GM21526 (cell line): ENCODE measurements at regions not wholly inside any gene's neighbourhood (a gene's known extent, or its start where the extent isn't known, plus 50 kb on each side); places are given as distances from the start of the nearest gene placed in this dataset.
"Not testable (repeated sequence)": the region's sequence is repeated elsewhere in the genome, so short reads cannot be mapped to it uniquely, and the experiment has no call there.

Experiments used
- ATAC-seq: cut with Tn5 transposase; IDR thresholded peaks from one replicate; pipeline ENCODE4 v1.9.1; 2021; ENCODE audit warnings: moderate library complexity; ENCODE audit not compliant: unreplicated experiment, low FRiP score

DNA sequence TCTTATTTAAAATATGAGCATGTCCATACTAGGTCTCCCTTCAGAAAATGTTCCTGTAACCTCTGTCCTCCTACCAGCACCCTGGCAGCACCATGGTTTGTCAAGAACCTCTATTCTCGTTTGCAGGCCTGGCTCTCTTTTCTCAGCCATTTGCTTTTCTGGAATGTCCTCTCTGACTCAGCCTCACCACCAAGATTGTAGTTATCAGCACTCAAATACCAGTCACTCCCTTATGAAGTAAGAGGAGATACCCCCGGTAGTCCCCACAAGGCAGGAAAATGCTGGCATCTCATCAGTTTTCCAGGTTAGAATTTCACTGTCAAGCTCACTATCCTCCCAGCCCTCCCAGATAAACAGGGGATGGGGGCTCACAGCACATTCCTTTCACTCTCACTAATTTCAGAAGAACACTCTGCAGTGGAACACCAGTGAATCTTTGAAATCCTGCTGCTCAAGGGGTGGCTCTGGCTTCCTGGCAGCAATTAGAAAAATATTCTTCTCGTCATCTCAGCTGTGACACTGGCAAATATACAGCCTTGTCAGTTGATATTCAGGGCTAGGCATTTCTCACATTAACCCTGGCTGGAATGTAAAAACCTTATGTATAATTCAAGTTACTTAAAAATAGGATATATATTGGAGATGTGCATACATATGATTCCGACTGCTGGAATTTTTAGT is 129.2 kb downstream of the TBX18 start:
- no peak for ATAC-seq

DNA sequence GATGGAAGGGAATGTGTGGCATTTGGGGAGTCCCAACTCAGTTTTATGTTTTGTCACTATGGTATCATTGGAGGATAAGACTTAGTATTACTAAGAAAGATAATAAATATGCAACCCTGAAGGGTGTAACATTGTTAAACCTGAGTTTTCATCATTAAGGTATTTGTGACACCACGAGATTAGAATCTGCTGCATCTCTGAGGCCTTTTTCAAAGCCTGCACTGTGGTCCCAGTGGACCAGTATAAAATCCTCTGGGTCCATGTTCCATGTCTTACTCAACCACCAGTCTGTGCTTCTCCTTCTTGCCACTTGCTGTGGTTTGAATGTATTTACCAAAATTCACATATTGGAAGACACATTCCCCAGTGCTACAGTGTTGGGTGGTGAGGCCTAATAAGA is 130.6 kb downstream of the TBX18 start:
- ATAC-seq = no peak

DNA sequence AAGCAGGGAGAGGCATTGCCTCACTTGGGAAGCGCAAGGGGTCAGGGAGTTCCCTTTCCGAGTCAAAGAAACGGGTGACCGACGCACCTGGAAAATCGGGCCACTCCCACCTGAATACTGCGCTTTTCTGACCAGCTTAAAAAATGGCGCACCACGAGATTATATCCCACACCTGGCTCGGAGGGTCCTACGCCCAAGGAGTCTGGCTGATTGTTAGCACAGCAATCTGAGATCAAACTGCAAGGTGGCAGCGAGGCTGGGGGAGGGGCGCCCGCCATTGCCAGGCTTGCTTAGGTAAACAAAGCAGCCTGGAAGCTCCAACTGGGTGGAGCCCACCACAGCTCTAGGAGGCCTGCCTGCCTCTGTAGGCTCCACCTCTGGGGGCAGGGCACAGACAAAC is 137.9 kb downstream of the TBX18 start:
- not testable (repeated sequence) for ATAC-seq

DNA sequence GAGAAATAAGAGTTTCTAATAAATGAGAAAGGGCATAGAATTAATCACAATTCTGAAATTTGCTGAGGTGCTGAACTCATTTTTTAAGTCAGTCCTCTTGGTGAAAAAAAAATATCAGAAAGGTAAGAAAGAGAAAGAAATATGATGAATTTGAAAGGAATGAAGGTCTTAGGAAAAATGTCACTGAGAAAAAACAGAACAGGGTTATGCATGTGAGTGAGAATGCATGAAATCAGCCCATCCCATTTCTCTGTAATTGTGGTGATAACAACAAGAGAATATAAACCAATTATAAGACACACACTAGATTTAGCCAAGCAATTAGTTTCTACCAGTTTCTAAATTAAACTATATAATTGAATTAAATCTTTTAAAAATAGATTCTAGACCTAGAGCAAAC is 138.9 kb downstream of the TBX18 start:
- no peak for ATAC-seq

DNA sequence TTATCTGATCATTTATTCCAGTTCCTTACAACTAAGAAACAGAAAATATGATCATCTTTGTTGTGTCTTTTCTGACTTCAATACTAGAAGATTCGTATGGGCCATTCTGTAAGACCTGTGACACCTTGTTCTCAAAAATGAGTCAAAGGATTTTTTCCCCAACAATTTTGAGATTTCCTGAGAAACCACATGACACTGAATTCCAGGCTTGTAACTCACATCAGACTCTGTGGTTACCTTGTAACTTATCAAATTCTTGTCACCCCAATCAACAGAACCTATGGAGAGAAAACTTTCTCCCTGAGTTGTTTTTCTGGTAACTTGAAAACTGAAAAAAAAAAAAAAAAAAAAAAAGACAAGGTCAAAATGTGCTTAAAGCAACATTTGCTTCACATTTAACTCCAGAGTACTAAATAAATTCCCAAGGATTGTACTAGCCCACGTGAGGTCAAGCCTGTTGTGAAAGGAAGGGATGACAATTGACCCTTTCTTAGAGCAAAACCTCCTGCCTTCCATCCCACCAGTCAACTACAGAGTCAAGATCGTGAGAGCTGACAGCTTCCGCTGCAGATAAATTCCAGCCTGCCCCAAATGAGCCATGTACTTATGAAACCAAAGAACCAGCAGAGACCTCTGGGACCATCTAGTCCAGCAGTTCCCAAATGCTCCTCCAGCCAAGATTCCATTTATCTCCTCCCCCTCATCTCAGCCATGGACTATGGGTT is 140.3 kb downstream of the TBX18 start:
- no peak for ATAC-seq

DNA sequence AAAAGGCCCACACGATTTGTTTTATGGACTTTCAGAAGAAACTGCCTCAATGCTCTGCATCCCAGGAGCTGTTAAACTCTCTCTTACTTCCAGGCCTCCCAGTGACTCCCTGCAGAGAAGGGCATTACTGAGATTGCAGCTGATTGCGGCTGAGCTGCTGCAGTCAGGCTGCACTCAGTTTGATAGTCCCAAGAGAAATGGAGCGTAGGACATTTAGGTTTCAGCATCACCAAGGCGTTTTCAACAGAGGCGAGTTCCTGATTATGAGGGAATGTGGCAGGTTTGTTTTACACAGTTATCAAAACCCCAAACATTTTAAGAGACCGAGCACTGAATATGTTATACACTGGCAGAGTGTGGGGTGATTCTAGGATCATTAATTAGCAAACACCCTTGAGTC is 145.6 kb downstream of the TBX18 start:
- ATAC-seq = no peak

DNA sequence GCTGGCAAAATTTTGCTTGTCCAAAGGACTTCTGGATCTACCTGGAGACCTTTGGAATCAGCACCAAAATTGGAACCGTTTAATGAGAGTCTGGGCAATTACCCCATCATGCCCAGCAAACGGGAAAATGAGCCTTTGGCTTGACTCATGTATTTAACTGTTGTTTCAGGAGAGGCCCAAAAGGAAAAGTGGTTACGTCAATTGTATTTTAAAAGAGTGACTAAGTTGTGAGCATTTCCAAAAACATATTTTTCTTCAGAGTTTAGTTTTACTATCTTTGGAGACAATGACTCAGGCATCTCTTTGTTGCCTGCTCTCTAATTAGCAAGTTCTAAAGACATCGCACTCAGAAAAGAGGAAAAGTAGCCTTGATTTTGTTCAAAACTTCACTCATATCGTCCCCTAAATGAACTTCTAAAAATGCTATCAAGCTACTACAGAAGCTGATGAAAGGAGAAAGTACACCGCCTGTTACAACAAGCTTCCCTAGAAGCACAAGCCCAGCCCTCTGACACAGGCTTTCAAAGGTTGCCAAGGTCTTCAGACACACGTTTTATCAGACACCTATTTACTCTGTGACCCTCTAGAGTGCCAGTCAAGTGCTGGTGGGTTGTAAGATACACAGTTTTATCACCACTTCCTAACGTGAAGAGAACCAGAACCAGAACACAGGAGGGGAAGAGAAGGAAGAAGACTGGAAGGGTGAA is 146.2 kb downstream of the TBX18 start:
- no peak for ATAC-seq

DNA sequence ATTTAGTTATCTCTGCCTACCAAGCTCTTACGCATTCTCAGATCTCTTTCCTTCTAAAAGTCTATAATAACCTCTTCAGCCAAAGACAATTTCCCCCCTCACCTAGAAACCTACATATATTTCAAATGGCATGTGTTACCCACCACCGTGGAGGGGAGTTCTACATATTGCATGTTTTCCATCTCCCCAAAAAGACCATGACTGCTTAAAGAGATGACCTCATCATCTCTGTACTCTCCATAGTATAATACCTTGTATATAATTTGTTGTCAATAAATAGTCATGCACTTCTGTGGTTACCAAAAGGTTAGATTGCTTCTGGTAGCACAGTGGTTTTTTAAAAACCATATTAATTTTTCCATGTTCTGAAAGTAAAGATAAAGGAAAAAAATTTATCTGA is 148.4 kb downstream of the TBX18 start:
- no peak for ATAC-seq

DNA sequence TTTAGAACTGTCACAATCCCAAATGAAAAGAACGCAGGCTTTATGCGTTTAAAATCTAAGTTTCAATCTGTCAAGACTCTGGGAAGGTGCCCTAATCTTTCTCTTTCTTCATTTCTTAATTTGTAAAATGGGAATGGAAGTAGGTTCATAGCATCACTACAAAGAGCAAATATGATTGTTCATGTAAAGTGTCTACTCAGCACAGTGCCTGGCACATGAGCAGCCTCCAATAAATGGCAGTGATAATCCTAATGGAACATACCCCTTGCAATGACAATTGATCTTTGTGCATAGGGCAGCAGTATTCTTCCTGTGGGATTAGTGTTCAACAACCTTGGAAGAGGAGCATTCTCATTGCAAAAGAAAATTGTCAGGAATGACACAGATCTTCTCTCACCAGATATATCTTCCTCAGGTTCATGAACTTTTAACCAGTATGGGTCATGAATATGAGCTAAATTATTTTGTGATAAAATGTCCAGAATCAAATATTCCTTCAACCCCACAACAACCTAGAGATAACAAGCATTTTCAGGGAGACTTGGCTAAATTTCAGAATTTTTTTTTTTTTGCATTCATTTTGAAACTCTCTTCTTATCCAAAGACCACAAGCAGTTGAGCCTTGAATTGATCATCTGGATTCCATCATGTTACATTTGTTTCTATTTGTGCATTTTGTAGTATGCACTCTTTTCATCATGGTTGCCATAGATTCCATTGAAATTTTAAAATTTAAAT is 149.1 kb downstream of the TBX18 start:
- ATAC-seq = no peak

DNA sequence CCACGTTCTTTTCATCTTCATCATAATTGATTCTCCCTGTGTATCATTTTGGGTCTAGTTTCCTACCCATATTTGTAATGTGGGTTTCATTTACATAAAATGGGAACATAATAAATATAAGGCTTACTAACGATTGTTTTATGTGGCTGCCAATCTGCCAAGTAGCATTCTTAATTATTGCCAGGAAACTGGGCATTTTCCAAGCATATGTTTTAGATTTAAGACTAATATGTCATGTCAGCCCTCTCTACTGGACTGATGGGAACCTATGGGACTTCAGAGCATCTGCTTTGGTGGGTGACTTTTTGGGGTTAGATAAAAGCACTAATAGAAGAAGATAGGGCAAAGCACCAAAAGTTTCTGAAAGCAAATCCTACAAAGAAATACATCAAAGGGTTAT is 157.5 kb downstream of the TBX18 start:
- no peak for ATAC-seq

DNA sequence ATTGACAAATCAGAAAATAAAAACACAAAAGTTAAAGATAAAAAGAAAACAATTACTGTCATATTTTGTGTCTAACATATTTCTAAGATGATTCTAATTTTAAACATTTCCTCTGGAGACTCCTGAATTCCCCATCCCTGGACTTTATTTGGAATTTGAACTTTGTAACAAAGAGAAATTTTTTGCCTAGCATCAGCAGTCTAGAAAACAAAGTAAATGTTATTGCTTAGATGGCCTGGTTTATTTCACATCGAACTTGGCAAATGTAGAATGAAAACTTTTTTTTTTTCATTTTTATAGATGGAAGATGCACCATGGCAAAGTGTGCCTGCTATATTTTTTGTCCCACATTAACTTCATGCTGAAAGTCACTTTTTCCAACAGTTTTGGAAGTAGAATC is 159.1 kb downstream of the TBX18 start:
- no peak for ATAC-seq

DNA sequence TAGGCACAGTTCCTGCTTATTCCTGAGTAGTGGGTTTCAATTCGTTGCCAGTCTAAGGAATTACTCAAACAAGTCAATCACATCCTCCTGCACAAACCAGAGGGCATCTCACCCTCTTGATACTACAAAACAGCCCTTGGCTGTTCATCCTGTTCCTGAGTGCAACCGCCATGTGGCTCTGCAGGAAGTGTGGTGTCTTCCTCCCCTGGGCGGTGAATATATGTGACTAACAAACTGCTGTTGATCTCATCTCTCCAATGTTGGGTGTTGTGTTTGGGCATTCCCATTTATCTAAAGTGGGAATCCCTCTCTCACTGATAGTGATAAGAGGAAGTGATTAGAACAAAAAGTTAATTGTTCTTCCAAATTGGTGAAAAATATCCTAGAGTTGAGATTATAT is 163.0 kb downstream of the TBX18 start:
- ATAC-seq = no peak

DNA sequence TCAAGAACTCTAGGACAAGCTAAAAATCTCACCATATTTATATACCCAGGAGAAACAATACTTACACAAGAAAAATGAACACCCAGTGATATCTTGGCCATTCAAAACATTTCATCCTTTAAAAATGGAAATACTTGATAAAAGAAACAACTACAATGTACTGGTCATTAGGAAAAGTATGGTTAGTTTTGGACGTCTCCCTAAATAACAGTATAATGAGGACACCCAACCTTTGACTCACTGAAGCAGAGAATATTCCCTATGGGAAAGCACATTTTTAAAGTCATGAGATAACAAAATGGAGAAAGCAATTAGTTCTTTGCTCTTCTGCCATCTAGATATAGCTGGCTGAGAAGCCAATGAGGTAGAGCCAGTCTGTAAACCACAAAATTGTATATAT is 164.4 kb downstream of the TBX18 start:
- ATAC-seq = no peak

DNA sequence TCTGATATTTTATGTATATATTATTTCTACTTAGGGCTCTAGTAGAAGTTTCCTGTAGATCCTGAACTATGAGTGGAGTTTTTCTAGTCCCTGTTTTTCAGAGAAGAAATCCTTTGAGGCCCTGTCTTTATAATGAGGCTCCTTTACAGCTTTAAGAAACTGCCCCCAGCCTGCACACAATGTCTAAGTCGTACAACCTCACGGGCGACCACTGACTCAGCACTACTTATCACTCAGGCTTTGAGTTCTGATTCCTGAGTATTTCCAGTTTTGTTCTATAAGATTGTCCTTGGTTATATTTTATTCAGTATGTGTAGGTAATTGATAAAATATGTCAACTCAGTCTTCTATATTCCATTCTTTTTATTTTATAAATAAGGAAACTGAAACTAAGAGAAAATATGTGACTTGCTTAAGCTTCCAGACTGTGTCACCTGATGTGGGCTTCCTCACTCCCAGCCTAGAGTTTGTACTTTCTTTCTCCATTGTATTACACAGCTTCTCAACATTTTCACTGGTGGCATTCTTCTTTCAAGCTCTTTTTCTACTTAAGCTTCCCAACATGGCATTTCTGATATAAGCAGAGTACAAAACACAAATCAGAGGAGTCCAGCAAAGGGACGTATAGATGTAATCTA is 167.0 kb downstream of the TBX18 start:
- ATAC-seq = no peak

DNA sequence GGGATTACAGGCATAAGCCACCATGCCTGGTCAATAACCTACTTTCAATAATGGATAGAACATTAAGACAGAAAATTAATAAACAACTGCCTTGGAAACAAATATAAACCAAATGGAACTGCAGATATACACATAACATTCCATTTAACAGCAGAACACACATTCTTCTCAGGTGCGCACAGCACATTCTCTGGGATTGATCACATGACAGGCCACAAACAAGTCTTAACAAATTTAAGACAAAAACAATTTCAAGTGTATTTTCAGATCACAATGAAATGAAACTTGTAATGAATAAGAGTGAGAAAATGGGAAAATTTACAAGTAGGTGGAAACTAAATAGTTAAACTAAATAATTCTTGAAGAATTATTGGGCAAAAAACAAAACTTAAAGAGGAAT is 167.9 kb downstream of the TBX18 start:
- ATAC-seq = no peak

DNA sequence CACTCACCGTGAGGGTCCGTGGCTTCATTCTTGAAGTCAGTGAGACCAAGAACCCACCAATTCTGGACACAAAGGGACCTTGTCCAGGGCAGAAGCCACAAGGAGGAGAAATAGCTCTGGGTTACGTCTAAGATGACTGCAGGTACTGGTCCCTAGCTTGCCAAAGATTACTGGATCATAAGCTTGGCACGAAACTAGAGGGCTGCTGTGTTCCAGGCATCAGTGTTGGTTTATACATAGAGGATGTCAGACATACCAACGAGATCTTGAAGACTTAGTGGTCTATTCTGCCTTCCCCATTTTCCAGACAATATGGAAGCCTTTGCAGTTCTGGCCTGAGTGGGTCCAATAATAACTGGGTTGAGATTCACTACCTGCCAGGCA is 175.7 kb downstream of the TBX18 start:
- no peak for ATAC-seq

DNA sequence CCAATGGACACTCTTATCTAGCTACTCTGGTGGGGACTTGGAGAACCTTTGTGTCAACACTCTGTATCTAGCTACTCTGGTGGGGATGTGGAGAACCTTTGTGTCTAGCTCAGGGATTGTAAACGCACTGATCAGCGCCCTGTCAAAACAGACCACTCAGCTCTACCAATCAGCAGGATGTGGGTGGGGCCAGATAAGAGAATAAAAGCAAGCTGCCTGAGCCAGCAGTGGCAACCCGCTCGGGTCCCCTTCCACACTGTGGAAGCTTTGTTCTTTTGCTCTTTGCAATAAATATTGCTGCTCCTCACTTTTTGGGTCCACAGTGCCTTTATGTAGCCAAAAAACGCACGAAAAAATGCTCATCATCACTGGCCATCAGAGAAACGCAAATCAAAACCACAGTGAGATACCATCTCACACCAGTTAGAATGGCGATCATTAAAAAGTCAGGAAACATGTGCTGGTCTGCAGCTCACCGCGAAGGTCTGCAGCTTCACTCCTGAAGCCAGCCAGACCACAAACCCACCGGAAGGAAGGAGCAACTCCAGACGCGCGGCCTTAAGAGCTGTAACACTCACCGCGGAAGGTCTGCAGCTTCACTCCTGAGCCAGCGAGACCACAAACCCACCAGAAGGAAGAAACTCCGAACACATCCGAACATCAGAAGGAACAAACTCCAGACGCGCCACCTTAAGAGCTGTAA is 176.3 kb downstream of the TBX18 start:
- not testable (repeated sequence) for ATAC-seq

DNA sequence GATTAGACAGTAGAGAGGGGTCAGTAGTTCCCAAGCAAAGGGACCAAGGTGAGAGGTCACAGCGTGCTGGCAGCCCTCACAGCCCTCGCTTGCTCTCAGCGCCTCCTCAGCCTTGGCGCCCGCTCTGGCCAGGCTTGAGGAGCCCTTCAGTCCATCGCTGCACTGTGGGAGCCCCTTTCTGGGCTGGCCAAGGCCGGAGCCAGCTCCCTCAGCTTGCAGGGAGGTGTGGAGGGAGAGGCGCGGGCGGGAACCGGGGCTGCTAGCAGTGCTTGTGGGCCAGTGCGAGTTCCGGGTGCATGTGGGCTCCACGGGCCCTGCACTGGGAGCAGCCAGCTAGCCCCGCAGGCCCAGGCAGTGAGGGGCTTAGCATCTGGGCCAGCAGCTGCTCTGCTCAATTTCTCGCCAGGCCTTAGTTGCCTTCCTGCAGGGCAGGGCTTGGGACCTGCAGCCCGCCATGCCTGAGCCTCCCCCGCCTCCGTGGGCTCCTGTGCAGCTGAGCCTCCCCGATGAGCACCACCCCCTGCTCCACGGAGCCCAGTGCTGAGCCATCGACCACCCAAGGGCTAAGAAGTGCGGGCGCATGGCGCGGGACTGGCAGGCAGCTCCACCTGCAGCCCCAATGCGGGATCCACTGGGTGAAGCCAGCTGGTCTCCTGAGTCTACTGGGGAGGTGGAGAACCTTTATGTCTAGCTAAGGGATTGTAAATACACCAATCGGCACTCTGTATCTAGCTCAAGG is 177.0 kb downstream of the TBX18 start:
- not testable (repeated sequence) for ATAC-seq

DNA sequence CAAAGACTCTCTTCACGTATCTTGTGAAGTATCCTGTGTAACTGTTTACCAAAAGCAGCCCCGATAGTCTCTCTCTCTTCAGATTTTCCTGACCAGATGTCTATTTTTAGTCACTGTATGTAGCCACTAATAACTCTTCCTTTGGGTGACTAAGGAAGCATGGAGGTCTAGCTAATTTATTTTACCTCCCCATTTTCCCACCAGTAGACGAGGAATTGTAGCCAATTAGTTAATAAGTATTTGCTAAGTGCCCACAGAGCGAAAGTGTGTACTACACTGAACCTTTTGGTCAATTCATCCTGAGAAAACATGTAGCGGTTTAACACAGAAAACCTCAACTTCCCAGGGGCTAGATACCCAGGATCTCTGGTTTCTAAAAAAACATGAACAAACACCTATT is 180.6 kb downstream of the TBX18 start:
- no peak for ATAC-seq
